H1 (cell line): ENCODE measurements at regions not wholly inside any gene's neighbourhood (a gene's known extent, or its start where the extent isn't known, plus 50 kb on each side); places are given as distances from the start of the nearest gene placed in this dataset.

Source experiments
- CTCF ChIP-seq, 3 experiments: IDR thresholded peaks; 1 replicate in 2 of 3; 2 replicates in 1 of 3; pipeline versions ENCODE4 v1.5.1 to v1.6.1; 2011; ENCODE audit warnings: low read length in 3 of 3, mild to moderate bottlenecking in 3 of 3, inconsistent platforms in 2 of 3, low read depth in 1 of 3, moderate library complexity in 1 of 3; ENCODE audit not compliant: insufficient read depth in 1 of 3; ENCODE audit errors: control extremely low read depth in 1 of 3
- SP2 ChIP-seq: IDR thresholded peaks from 2 replicates; pipeline ENCODE4 v1.6.1; 2012; ENCODE audit warnings: mild to moderate bottlenecking, low read length, inconsistent platforms

GRCh38 chr13:58547419-58547818 is 915.9 kb downstream of the PCDH17 start (continued):
- no peak for TF ChIP-seq CTCF (IDR thresholded peaks at IDR 0.05; ENCODE audit: control extremely low read depth in 1 of 3, insufficient read depth in 1 of 3, low read depth in 1 of 3, low read length in 3 of 3)
- no peak for TF ChIP-seq SP2
